ENCODE measurements at regions not wholly inside any gene's neighbourhood (a gene's known extent, or its start where the extent isn't known, plus 50 kb on each side); places are given as distances from the start of the nearest gene placed in this dataset.

DNA sequence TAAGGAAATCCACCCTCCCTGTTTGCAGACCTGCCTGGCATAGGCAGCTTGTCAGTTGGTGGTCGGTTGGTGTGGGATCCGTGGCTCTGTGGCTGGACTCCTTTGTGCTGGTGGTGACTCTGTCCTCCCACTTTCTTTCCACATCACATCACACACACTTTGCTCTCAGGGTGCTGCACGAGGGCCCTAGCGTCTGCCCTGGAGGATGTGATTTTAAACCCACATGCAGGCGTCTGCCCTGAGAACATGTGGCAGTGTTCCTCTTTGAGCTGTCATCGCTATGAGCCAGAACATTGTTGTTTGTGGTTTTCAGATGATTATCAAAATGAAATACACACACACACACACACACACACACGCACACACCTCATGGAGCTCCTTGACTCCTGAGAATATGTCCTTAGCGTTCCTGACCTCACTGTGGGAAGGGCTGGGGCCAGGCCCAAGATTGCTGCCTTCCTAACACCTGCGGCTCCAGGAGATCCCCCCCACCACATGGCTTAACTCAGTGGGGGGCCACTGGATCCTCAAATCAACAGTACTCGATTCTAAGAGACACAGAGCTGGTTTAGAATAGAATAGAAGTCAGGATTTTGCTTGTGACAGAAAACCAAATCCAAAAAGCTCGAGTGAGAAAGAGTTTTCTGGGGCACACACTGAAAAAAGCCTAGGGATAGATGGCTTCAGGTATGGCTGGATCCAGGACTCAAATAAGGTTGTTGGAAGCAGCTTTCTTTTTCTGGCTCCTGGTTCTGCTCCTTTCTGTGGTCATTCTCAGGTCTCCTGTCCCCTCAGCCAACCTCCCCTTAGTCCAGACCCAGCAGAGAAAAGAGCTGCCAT lies 54.8 kb downstream of the RTP5 start:
- no peak for DNase-seq (ENCODE audit: low read depth in 4 of 4, low spot score in 2 of 4)

DNA sequence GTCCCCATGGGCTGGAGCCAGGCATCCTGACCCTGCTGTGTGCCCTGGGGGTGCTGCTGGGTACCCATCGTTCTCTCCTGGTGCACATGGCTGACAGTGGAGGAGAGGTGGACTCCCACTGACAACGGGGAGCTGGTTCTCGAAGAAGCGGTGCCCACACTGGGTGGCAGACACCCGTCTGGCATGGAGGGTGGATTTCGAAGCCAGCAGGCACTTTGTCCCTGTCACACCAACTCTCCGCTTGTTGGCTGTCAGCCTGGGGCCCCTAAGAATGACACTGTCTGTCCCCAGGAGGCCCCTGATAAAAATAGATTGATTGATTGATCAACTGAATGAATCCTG lies 55.4 kb downstream of the RTP5 start:
- no peak for DNase-seq (ENCODE audit: low read depth in 4 of 4, low spot score in 2 of 4)

DNA sequence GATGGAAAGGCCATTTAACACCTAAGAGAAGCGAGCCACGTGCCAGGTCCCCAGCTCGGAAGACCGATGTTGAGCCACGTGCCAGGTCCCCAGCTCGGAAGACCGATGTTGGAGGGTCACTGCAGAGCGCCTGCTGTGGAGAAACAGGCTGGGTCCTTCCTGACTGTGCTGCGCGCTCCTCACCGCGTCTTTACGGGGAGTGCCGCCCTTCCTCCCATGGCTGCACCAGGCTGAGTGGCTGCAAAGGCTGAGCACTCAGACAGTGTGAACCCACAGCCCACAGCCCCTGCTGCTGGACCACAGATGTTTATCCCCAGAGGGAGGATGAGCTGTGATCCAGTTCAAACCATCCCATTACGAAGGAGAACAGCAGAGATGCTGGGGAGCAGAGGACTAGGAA lies 55.7 kb downstream of the RTP5 start:
- DNase-seq (ENCODE audit: low read depth in 4 of 4, low spot score in 2 of 4): no peak

DNA sequence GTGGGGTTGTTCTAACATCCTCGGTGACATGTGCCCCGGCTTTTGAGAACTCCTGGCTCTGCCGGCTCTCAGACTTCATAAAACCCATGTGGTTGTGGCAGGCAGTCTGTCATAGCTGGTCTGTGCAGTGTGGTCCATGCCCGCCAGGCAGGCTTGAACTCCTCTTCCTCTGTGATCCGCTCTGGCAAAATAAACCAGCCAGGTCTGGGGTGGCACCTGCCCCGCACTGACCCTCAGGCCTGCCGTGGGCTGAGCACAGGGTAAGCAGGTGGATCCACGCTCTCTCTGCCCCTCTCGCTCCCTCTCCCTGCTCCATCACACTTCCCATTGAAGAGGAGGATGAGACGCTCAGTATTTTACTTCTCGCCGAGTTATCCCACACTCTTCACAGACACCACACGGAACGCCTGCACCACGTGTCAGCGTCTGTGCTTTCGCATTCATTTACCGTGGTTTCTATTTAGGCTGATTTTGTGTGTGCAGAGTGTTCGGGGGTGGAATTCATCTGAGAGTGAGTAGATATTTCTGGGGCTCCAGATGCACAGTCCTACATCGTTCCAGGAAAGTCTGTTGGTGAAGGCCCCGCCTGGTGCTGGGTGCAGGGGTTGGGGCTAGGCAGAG lies 56.4 kb downstream of the RTP5 start:
- DNase-seq (ENCODE audit: low read depth in 4 of 4, low spot score in 2 of 4): no peak

DNA sequence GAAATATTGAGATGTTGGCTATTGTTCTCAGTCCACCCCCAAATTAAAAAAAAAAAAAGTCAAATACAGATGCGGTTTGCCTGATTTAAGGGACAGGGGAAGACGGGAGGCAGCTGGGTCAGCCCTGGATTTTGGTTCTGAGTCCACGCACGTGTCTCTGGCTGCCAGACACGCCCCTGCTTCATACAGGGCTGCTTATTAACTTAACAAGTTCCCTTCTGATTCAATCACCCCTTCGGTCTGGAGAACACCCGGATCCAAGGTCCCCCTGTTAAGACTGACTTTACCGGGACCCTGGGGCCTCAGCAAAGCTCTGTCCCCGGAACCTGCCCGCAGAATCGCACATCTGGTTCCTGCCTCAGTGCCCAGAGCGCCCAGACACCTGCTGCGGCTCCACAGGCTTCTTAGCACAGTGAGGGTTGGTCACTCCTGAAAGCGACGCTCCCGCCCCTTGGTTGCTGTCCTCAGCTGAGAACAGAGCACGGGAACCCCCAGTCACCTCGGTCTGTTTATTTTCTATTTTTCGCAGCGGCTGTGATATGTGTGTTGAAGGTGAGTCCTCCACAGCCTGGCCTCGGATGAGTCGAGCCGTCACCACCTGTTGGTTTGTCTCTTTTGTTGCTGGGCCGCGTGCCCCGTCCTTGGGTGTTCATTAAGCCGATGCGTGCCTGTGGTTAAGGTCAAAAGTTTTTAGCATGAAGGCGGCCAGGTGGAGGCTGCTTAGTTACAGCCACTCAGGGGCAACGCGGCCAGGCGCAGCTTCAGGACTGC lies 57.2 kb downstream of the RTP5 start:
- no peak for DNase-seq (ENCODE audit: low read depth in 4 of 4, low spot score in 2 of 4)

DNA sequence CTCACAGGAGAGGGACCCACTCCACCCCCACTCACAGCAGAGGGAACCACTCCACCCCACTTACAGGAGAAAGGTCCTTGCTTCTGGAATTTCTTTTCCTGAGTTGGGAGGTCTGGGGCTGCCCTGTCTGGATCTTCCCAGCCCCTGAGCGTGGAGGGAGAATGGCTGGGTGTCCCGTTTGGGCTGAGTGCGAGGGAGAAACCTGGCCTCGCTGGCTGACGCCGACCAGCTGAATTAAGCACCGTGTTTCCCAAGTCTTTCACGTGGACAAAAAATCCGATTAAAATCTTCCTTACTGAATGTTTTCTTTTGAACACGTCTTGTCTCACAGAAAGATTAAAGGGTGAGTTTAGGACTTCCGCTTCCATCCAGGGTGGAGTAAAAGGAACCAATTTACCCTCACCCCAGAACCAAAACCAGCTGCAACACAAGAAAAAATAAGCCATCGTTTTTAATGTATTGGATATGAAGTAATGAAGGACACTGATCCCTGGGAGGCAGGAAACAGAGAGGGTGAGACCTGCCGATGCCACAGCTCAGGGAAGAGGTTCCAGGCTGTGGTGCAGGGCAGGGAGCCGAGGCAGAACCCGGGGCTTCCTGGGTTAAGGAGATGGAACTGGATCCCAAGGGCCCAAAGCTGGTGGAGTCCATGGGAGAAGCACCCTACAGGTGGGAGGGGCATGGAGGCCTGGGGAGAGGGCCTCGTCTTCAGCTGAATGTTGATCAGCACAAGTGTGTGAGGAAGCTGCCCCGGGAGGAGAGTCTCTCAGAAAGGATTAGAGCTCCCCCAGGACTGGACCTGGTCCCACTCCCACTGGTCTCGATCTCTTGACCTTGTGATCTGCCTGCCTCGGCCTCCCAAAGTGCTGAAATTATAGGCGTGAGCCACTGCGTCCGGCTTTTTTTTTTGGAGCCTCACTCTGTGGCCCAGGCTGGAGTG lies 60.3 kb downstream of the RTP5 start:
- DNase-seq (ENCODE audit: low read depth in 4 of 4, low spot score in 2 of 4): no peak

DNA sequence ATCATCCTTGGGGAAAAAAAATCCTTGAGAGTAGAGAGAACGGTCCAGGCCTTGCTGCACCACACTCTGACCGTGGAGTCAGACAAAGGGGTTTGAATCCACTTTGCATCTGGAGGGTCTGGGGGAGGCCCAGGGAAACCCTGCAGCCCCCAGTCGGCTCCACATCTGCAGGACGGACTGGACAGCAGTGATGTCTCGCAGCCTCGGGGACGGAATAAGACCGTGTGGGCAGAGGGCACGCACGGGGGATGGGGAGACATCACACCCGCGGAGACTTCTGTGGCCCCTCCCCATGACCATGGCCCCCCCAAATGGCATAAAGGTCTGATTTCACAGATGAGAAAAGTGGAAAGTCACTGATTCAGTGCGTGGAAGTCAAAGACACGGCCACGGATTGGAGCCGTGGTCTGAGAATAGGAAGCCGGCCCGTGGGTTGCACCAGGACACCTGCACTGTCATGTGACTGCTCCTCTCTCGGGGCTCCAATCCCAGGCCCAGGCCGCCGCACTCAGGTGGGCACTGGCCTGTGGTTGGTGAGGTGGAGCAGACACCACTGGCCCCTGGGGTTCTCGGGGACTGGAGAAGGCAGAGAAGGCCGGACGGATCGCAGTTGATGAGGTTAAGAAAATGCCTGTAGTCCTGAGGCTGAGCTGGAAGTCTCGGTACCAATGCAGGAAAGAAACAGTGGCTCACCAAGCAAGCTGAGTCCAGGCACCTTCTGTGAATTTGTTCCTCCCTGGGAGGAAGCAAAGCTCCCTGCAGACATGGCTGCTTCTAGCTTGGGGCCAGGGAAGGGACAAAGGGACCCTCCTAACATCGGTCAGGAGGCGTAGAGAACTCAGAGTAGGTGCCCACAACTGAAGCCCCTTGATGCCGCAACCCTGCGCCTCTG lies 61.8 kb downstream of the RTP5 start:
- no peak for DNase-seq (ENCODE audit: low read depth in 4 of 4, low spot score in 2 of 4)

DNA sequence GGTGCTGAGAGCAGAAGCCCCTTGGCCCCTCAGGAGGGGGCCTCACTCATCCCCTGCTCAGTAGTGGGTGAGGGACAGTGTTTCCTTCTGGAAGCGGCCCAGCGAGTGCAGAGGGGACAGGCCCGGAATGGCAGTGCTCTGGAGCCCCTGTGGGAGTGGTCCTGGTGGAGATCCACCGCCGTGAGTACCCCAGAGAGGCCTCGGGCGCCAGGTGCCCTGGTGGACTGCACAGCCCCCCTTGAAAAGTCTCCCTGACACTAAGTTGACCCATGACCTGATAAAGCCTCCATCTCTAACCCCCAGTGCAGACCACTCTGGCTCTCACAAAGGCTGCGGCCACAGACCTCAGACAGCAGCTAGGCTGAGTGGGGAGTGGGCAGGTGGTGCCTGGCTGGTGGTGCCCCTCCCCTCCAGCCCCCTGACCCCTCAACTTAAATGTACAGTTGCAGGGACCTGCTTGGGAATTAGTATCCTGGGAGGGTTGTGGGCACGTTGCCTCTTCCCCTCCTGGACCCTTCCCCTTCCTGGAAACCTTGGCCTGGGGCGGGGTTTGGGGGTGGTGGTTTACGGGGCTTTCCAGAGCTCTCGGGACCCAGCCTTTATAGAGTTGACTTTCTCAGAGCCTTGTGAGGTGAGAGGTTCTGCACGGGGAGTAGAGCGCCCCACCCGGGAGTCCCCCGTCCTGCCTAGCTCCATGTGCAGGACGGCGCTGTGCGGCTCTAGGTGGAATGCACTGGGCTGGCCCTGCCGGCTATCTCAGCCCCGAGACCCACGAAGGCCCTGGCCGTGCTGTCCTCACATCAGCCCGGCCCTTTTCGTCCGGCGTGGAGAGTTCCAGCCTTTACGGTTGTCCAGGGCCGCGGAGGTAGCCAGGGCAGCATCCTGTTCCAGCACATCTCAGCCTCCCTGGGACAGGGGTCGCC lies 62.7 kb downstream of the RTP5 start:
- DNase-seq (ENCODE audit: low read depth in 4 of 4, low spot score in 2 of 4): no peak

DNA sequence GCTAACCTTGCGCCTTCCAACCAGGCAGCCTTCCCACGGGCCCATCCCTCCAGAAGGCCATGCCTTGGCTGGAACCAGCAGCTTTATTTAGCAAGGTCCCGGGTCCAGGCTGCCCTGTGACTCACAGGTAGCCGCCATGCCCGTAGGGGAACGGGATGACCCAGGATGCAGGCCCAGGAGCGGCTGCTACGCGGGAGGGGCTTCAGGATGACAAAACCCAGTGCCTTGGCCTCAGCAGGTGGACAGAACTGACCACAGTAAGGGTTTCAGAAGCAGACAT lies 63.3 kb downstream of the RTP5 start:
- no peak for DNase-seq (ENCODE audit: low read depth in 4 of 4, low spot score in 2 of 4)

DNA sequence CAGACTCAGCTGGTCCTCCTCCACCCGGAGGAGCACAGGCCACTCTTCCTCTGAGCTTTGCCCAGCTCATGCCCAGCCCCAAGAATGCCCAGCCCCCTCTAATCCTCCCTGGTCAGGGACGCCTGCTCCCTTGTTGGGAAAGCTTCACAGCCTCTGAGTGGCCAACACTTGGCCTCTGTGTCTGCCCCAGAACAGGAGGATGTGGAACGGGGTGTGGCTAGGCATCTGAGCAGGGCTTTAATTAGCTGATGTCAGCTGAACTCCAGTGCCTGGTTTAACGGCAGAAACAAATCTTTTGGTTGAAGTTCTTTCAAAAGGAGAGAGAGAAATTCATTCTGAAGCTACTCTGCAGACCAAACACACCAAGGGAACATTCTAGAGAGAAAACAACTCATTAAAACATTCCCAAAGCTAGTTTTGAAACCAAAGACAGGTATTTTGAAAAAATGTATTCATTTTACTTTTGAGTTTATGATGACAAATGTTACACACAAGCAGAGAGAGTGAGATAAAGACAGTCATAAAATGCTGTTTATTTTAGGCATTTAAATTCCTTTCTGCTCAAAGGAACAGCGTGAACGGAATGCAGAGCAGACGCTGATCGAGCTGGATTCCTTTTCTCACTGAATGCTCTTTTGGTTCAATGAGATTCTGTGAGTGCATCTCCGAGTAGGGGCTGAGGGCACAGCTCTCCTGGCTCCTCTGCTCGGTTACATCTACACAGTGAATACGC lies 63.8 kb downstream of the RTP5 start:
- no peak for DNase-seq (ENCODE audit: low read depth in 4 of 4, low spot score in 2 of 4)

DNA sequence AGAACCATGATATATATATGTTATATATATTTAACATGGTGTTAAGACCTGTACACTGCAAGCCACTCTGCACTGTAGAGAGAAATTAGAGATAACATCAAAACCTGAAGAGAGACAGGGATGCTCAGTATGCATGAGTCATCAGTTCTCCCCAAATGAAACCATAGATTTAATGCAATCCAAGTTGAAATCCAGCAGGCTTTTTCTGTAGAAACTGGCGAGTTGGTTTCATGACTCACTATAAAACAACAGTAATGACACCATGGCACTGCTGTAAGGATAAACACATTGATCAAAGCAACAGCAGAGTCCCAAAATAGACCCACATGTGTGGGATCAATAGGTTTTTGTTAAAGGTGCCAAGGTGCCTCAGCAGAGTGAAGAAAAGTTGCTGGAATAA lies 65.8 kb downstream of the RTP5 start:
- no peak for DNase-seq (ENCODE audit: low read depth in 4 of 4, low spot score in 2 of 4)

DNA sequence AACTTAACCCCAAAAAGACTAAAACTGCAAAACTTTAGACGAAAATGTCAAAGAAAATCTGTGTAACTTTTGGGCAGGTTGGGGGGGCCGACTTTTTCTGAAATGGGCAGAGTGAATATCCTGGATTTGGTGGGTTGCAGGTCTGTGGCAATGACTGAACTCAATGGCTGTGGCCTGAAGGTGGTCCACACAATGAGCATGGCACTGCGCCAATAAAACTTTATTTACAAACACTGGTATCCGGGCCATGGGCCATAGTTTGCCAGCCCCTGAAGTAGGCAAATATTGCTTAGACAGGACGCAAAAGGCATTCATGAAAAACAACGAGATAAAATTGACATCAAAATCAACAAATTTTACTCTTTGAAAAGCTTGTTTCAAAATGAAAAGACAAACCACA lies 66.2 kb downstream of the RTP5 start:
- no peak for DNase-seq (ENCODE audit: low read depth in 4 of 4, low spot score in 2 of 4)

DNA sequence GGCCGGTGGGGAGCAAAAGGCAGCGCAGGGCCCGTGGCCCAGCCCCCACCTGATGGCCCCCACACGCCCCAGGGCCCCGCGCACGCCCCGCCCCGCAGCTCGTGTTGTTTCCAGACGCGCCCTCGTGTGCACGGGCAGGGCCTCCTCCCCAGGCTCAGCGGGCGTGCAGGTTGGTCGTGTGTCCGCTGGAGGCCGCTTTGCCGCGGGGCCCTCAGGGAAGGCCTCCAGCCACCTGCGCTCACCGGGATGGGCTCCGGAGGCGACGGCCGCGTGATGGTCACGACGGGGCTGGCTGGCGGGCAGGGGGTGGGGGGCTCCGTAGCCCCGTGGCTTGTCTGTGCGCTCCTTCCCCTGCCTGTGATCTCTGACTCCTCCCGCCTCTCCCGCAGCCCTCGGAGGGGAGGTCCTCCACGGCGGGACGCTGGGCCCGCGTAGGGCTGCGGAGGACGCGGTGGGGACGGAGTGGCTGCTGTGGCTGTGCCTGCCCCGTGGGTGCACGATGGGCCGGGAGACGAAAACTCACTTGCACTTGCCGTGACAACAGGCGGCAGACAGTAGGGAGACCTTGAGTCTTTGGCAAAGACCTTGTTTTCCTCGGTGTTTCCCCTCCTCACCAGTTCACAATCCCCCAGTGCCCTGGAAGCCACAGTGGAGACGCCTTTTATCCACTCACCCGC lies 67.1 kb downstream of the RTP5 start:
- no peak for DNase-seq (ENCODE audit: low read depth in 4 of 4, low spot score in 2 of 4)

DNA sequence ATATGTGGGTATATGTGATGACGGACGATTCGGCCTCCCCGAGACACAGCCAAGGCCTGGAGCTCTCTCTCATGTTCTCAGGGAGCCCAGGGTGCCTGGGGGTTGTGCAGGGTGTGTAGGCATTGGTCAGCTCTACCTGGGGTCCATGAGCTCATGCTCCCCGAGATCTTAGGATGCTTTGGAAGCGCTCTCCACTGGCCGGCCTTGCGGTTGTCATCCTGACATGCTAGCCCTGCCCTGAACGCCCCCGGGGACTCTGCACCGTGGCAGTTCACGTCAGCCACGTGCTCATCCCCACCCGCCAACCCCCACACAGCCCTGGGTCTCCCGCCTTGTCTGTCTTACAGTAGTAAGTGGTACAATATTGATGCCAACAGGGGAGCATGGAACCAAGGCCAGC lies 67.8 kb downstream of the RTP5 start:
- no peak for DNase-seq (ENCODE audit: low read depth in 4 of 4, low spot score in 2 of 4)

DNA sequence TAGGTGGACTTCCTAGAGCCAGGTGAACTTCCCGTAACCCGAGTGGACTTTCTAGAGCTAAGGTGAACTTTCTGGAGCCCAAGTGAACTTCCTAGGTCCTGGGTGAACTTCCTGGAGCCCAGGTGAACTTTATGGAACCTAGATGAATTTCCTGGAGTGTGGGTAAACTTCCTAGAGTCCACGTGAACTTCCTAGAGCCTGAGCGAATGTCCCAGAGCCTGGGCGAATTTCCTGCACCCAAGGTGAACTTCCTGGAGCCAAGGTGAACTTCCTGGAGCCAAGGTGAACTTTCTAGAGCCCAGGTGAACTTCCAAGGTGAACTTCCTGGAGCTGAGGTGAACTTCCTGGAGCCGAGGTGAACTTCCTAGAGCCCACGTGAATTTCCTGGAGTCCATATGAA lies 70.0 kb downstream of the RTP5 start:
- no peak for DNase-seq (ENCODE audit: low read depth in 4 of 4, low spot score in 2 of 4)

DNA sequence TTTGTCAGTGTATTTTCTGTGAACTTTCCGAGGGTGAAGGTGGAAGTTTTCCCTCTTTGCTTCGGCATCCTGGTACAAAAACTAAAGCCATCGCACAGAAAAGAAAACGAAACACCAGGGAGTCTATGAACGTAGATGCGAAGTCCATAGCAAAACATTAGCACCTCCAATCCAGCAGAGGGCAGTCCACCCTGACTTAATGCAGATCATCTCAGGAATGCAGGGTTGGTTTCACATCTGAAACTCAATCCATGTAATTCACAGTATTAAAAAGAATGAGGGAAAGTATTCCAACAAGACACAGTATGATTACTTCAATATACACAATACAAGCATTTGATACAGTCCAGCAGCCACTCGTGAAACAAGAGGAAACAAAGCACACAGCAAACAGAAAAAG lies 70.8 kb downstream of the RTP5 start:
- no peak for DNase-seq (ENCODE audit: low read depth in 4 of 4, low spot score in 2 of 4)

DNA sequence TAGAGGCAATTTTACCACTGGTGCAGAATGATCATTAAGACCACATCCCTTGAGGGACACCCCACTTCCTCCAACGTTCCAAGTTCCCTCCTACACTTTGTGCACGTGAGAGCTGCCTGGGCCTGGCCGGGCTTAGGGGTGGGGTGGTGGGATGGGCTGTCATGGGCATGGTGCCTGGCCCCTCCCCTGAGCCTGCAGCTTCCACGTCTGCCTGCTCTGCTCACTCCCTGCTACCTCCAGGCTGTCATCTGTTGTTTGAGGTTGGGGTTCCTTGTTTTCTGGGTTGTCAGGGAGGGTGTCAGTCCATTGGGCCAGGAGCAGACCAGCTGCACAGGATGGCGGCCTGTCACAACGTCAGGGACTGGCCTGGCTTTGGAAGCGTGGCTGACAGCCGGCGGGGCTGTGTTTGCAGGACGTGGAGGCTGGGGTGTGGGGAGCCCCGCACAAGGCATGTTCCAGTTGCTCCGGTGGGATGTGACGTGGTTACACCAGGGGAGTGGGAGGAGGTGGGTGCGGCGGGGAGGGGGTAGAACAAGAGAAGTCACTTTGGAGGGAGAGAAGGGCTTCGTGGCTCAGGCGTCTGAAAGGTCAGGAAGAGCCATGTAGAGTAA lies 72.3 kb downstream of the RTP5 start:
- no peak for DNase-seq (ENCODE audit: low read depth in 4 of 4, low spot score in 2 of 4)
